ENCODE measurements at regions not wholly inside any gene's neighbourhood (a gene's known extent, or its start where the extent isn't known, plus 50 kb on each side); places are given as distances from the start of the nearest gene placed in this dataset.

DNA sequence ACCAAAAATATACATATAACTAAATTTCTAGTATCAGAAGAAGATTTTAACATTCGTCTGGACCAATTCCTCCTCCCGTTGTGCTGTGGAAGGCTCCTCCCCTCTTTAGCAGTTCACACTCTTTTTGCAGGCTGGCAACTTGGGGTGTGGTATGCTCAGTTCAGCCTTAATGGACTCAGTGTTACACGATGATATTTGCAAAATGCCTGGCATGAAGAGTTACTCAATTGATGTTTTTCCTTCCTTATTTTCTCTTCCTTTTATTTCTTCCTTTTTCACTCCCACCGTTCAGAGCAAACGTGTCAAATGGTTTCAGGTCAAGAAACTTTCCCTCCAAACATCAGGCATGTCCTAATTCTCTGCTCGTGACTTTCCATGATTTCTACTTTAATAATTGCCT lies 248.3 kb downstream of the PHF14 start:
- Histone ChIP-seq H3K4me1 (ENCODE audit: control insufficient read depth, low read length) (no peaks in the 10 kb centered on the region), H3K9me2 (replicated peaks; ENCODE audit: control insufficient read depth, low read length) (no peaks in the 10 kb centered on the region), H3K4me2 (ENCODE audit: low read length) (no peak overlapping the region), H3K9me3 (ENCODE audit: control insufficient read depth, insufficient read depth, low read length) (0 out of 2 replicates have a peak, but pooled peaks cover 3% of the 10 kb centered on the region), H3K4me3 (ENCODE audit: low read length) (no peak overlapping the region), H3F3A (ENCODE audit: control insufficient read depth, insufficient read depth) (no peaks in the 10 kb centered on the region), H4K20me1 (ENCODE audit: control insufficient read depth, insufficient read depth, low read depth, low read length) (no peaks in the 10 kb centered on the region), H3K36me3 (ENCODE audit: control insufficient read depth, low read length) (no peaks in the 10 kb centered on the region), H3K27me3 (ENCODE audit: control insufficient read depth, low read length) (no peaks in the 10 kb centered on the region), H3K27ac (ENCODE audit: low read depth, low read length) (no peak overlapping the region), H3K79me2 (ENCODE audit: control insufficient read depth, low read length) (no peaks in the 10 kb centered on the region)
- TF ChIP-seq EZH2phosphoT487 (IDR thresholded peaks at IDR 0.05; ENCODE audit: borderline replicate concordance, low read length): no peak
- TF ChIP-seq, protein P1, sequence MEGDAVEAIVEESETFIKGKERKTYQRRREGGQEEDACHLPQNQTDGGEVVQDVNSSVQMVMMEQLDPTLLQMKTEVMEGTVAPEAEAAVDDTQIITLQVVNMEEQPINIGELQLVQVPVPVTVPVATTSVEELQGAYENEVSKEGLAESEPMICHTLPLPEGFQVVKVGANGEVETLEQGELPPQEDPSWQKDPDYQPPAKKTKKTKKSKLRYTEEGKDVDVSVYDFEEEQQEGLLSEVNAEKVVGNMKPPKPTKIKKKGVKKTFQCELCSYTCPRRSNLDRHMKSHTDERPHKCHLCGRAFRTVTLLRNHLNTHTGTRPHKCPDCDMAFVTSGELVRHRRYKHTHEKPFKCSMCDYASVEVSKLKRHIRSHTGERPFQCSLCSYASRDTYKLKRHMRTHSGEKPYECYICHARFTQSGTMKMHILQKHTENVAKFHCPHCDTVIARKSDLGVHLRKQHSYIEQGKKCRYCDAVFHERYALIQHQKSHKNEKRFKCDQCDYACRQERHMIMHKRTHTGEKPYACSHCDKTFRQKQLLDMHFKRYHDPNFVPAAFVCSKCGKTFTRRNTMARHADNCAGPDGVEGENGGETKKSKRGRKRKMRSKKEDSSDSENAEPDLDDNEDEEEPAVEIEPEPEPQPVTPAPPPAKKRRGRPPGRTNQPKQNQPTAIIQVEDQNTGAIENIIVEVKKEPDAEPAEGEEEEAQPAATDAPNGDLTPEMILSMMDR (IDR thresholded peaks at IDR 0.05; ENCODE audit: low read depth, low read length, poor library complexity, severe bottlenecking): no peak

DNA sequence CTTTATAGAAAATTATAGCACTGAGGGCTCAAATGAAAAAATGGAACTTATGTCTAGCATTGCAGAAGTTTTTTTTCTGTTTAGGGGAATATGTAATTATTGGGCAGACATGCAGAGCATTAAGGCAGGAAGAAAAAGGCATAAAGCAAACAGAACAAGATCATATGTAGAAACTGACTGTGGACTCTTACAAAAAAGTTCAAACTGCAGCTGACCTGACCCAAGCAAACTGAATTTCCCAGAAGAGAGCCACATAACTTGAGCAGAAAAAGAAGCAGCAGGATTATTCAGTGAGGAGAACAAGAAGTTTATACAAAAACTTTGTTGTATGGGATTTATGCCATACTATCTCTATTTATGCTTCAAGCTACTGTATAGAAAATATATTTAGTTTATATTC lies 250.9 kb downstream of the PHF14 start:
- Histone ChIP-seq H3K4me1 (ENCODE audit: control insufficient read depth, low read length) (no peaks in the 10 kb centered on the region), H3K36me3 (ENCODE audit: control insufficient read depth, low read length) (no peaks in the 10 kb centered on the region), H3K27me3 (ENCODE audit: control insufficient read depth, low read length) (no peaks in the 10 kb centered on the region), H4K20me1 (ENCODE audit: control insufficient read depth, insufficient read depth, low read depth, low read length) (no peaks in the 10 kb centered on the region), H3K4me2 (ENCODE audit: low read length) (no peak overlapping the region), H3K27ac (ENCODE audit: low read depth, low read length) (no peak overlapping the region), H3F3A (ENCODE audit: control insufficient read depth, insufficient read depth) (no peaks in the 10 kb centered on the region), H3K9me3 (ENCODE audit: control insufficient read depth, insufficient read depth, low read length) (no peaks in the 10 kb centered on the region), H3K79me2 (ENCODE audit: control insufficient read depth, low read length) (no peaks in the 10 kb centered on the region), H3K4me3 (ENCODE audit: low read length) (no peak overlapping the region), H3K9me2 (replicated peaks; ENCODE audit: control insufficient read depth, low read length) (no peaks in the 10 kb centered on the region)
- TF ChIP-seq, protein P1 (IDR thresholded peaks at IDR 0.05; ENCODE audit: low read depth, low read length, poor library complexity, severe bottlenecking): no peak
- TF ChIP-seq EZH2phosphoT487 (IDR thresholded peaks at IDR 0.05; ENCODE audit: borderline replicate concordance, low read length): no peak

DNA sequence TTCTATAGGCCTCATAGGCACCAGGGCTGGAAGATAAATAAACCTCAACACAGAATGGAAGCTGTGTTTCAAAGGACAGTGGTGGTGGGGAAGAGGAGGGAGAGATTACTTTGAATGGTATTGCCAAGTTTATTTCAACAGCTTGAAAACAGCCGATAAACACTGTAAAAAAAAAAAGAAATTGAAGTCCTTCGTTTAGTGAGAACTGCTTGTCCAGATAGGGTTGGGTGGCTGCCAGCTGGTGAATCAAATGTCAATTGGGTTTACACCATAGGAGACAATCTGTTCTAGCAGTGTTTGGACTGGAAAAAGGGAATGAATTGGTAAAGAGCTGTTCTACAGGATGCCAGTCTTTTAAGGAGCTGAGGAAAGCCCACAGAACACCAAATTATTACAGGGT lies 254.8 kb downstream of the PHF14 start:
- Histone ChIP-seq H3K9me2 (replicated peaks; ENCODE audit: control insufficient read depth, low read length) (no peaks in the 10 kb centered on the region), H3K9me3 (ENCODE audit: control insufficient read depth, insufficient read depth, low read length) (no peaks in the 10 kb centered on the region), H4K20me1 (ENCODE audit: control insufficient read depth, insufficient read depth, low read depth, low read length) (no peaks in the 10 kb centered on the region), H3K36me3 (ENCODE audit: control insufficient read depth, low read length) (no peaks in the 10 kb centered on the region), H3K27ac (ENCODE audit: low read depth, low read length) (no peak overlapping the region), H3K79me2 (ENCODE audit: control insufficient read depth, low read length) (no peaks in the 10 kb centered on the region), H3F3A (ENCODE audit: control insufficient read depth, insufficient read depth) (no peaks in the 10 kb centered on the region), H3K4me2 (ENCODE audit: low read length) (no peak overlapping the region), H3K4me1 (ENCODE audit: control insufficient read depth, low read length) (no peaks in the 10 kb centered on the region), H3K27me3 (ENCODE audit: control insufficient read depth, low read length) (no peaks in the 10 kb centered on the region), H3K4me3 (ENCODE audit: low read length) (no peak overlapping the region)
- no peak for TF ChIP-seq EZH2phosphoT487 (IDR thresholded peaks at IDR 0.05; ENCODE audit: borderline replicate concordance, low read length)
- TF ChIP-seq, protein P1 (IDR thresholded peaks at IDR 0.05; ENCODE audit: low read depth, low read length, poor library complexity, severe bottlenecking): no peak

DNA sequence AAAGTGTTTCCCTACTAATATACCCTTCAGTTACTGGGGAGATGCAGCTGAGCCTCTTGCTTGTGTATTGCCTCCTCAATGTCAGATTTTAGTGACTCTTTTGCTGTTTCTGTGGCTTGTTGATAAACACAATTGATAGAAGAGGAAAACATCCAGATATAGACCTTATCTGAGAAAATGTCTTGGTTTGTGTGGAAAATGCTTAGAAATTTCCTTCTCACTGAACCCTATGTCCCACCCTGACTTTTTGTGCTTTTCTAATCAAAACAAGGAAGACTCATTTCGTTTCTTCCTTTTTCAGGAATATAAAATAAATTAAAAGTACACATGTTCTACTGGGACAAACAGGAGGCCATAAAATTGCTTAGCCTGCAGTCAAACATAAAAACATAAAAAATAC lies 257.5 kb downstream of the PHF14 start:
- no peaks in the 10 kb centered on the region for H3K9me3 ChIP-seq (ENCODE audit: control insufficient read depth, insufficient read depth, low read length)
- H3K27me3 ChIP-seq (ENCODE audit: control insufficient read depth, low read length): no peaks in the 10 kb centered on the region
- no peaks in the 10 kb centered on the region for H3K79me2 ChIP-seq (ENCODE audit: control insufficient read depth, low read length)
- no peaks in the 10 kb centered on the region for H3K4me1 ChIP-seq (ENCODE audit: control insufficient read depth, low read length)
- H3K4me2 ChIP-seq (ENCODE audit: low read length): no peak overlapping the region
- H3K9me2 ChIP-seq (replicated peaks; ENCODE audit: control insufficient read depth, low read length): no peaks in the 10 kb centered on the region
- TF ChIP-seq, protein P1 (IDR thresholded peaks at IDR 0.05; ENCODE audit: low read depth, low read length, poor library complexity, severe bottlenecking): no peak
- no peak for TF ChIP-seq EZH2phosphoT487 (IDR thresholded peaks at IDR 0.05; ENCODE audit: borderline replicate concordance, low read length)
- no peaks in the 10 kb centered on the region for H4K20me1 ChIP-seq (ENCODE audit: control insufficient read depth, insufficient read depth, low read depth, low read length)
- H3K4me3 ChIP-seq (ENCODE audit: low read length): no peak overlapping the region
- H3F3A ChIP-seq (ENCODE audit: control insufficient read depth, insufficient read depth): no peaks in the 10 kb centered on the region
- H3K36me3 ChIP-seq (ENCODE audit: control insufficient read depth, low read length): no peaks in the 10 kb centered on the region
- no peak overlapping the region for H3K27ac ChIP-seq (ENCODE audit: low read depth, low read length)

Measured in DOHH2 (cell line).